ENCODE measurements at regions not wholly inside any gene's neighbourhood (a gene's known extent, or its start where the extent isn't known, plus 50 kb on each side); places are given as distances from the start of the nearest gene placed in this dataset.
"Not testable (repeated sequence)": the region's sequence is repeated elsewhere in the genome, so short reads cannot be mapped to it uniquely, and the experiment has no call there.

DNA sequence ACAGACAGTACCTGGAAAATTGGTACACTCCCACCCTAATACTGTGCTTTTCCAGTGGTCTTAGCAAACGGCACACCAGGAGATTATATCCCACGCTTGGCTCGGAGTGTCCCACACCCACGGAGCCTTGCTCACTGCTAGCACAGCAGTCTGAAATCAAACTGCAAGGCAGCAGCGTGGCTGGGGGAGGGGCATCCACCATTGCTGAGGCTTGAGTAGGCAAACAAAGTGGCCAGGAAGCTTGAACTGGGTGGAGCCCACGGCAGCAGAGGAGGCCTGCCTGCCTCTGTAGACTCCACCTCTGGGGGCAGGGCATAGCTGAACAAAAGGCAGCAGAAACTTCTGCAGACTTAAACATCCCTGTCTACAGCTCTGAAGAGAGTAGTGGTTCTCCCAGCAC, 56.1 kb upstream of the IZUMO1R start:
- H3K56ac ChIP-seq (replicated peaks; ENCODE audit: insufficient read length, low read depth, low read length); H4K91ac ChIP-seq (replicated peaks; ENCODE audit: insufficient read length, low read length); H3K36me3 ChIP-seq (ENCODE audit: control insufficient read depth in 2 of 4, insufficient read depth in 4 of 4, low read length in 3 of 4); H2BK12ac ChIP-seq (ENCODE audit: low read depth, low read length); DNase-seq (ENCODE audit: low read depth in 1 of 2, low spot score in 2 of 2); H3K27me3 ChIP-seq (replicated peaks in 1 of 4; ENCODE audit: control insufficient read depth in 3 of 4, extremely low read depth in 1 of 4, insufficient read depth in 3 of 4, low read length in 3 of 4); H3K79me2 ChIP-seq (ENCODE audit: control insufficient read depth in 1 of 2, insufficient read depth in 2 of 2, low read length in 2 of 2); H3K4me1 ChIP-seq (replicated peaks in 1 of 4; ENCODE audit: control insufficient read depth in 3 of 4, insufficient read depth in 4 of 4, low read length in 3 of 4); H3K18ac ChIP-seq (ENCODE audit: extremely low read depth, low read length); H3K4me2 ChIP-seq (ENCODE audit: insufficient read depth in 1 of 2, low read depth in 2 of 2, low read length in 2 of 2); H4K20me1 ChIP-seq (replicated peaks in 1 of 2; ENCODE audit: control insufficient read depth in 1 of 2, insufficient read depth in 2 of 2, low read length in 2 of 2); H2BK15ac ChIP-seq (ENCODE audit: low read length); H2BK5ac ChIP-seq (ENCODE audit: low read depth, low read length); H2BK20ac ChIP-seq (ENCODE audit: low read length); H2AFZ ChIP-seq (ENCODE audit: low read length); H3K4ac ChIP-seq (replicated peaks; ENCODE audit: insufficient read length, low read depth, low read length); H3K9ac ChIP-seq (replicated peaks in 1 of 4; ENCODE audit: extremely low read depth in 1 of 4, low read depth in 3 of 4, low read length in 3 of 4); H3K23ac ChIP-seq (ENCODE audit: insufficient read length); H3K27ac ChIP-seq (ENCODE audit: low read depth, low read length); H3K4me3 ChIP-seq (ENCODE audit: extremely low read depth in 1 of 4, insufficient read depth in 2 of 4, low read depth in 3 of 4, low read length in 4 of 4); H2BK120ac ChIP-seq (replicated peaks; ENCODE audit: low read depth, low read length); H4K8ac ChIP-seq (ENCODE audit: extremely low read depth, insufficient read depth, low read length); H3K23me2 ChIP-seq (ENCODE audit: low read depth, low read length); FAIRE-seq; H3K79me1 ChIP-seq (ENCODE audit: low read depth, low read length); H3K14ac ChIP-seq (ENCODE audit: insufficient read length); H4K5ac ChIP-seq (ENCODE audit: insufficient read length, low read depth, low read length); H2AK5ac ChIP-seq (ENCODE audit: low read depth, low read length): not testable (repeated sequence)
- POLR2A ChIA-PET (ENCODE audit: partially characterized antibody) = interaction anchor here (1.1 kb wide), 1 partner anchor 11 kb away, joined by 3 read pairs; no protein-coding TSS in a partner anchor
- 87% methylated on average over 6 of the region's 6 CpGs; no CpG with 5 or more reads in 1 of the 2 experiments for WGBS, 2 experiments (ENCODE audit: extremely low coverage in 1 of 2, insufficient coverage in 1 of 2, insufficient read length in 1 of 2, insufficient replicate concordance in 2 of 2, low coverage in 1 of 2, low lambda C conversion rate in 2 of 2, missing lambda C conversion rate in 1 of 2)
- CTCF ChIA-PET (ENCODE audit: partially characterized antibody) = interaction anchor here (0.9 kb wide), 1 partner anchor 66 kb away, joined by 3 read pairs; no protein-coding TSS in a partner anchor
- peaks cover 8 to 12% of the 10 kb centered on the region in 2 experiments; a peak in 1 of 4 replicates for H3K9me3 ChIP-seq (ENCODE audit: insufficient read depth in 2 of 2, low read depth in 1 of 2, low read length in 1 of 2)
